GM19438 (cell line): ENCODE measurements at regions not wholly inside any gene's neighbourhood (a gene's known extent, or its start where the extent isn't known, plus 50 kb on each side); places are given as distances from the start of the nearest gene placed in this dataset.

Source experiments
- ATAC-seq: cut with Tn5 transposase; IDR thresholded peaks from one replicate; pipeline ENCODE4 v1.9.1; 2021; ENCODE audit warnings: low read depth; ENCODE audit not compliant: unreplicated experiment

DNA sequence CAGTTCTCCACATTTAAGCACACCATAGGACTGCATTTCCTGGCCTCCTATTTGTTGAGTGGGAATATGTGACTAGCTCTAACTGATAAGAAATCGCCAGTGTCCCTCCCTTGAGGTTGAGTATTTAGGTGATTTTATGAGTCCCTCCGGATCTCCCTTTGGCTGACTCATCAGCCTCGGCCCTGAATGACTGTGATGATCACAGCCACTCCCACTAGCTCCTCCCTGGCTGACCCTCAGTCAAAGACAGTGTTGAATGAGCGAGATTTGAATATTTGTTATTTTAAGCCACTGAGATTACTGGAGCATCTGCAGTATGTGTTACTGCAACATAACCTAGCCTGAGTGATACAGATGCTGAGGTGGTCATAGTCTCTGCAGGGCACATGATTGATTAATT, 515.3 kb downstream of the EPHB1 start:
- ATAC-seq = no peak

GRCh38 chr3:135311699-135312098, 516.6 kb downstream of the EPHB1 start:
- no peak for ATAC-seq

GRCh38 chr3:135314237-135314636, 519.2 kb downstream of the EPHB1 start:
- ATAC-seq = no peak

DNA sequence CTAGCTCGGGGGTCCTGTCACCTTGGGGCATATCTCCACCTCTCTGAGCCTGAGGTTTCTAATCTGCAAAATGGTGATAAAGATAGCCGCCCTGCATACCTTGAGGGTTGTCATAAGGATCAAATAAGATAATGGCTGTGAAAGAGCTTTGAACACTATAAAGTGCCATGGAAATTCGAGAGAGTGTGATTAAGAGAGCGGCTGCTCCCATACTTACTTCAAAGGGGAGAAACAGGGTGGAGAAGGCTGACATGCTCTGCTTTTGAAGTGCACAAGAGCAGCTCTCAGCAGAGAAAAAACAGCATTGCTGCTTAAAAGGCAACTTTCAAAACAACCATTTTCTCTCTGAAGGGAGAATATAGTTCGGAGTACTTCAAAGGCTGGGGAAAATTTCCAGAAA, 529.2 kb downstream of the EPHB1 start:
- ATAC-seq = no peak

GRCh38 chr3:135325096-135325495, 530.0 kb downstream of the EPHB1 start:
- ATAC-seq = no peak

DNA sequence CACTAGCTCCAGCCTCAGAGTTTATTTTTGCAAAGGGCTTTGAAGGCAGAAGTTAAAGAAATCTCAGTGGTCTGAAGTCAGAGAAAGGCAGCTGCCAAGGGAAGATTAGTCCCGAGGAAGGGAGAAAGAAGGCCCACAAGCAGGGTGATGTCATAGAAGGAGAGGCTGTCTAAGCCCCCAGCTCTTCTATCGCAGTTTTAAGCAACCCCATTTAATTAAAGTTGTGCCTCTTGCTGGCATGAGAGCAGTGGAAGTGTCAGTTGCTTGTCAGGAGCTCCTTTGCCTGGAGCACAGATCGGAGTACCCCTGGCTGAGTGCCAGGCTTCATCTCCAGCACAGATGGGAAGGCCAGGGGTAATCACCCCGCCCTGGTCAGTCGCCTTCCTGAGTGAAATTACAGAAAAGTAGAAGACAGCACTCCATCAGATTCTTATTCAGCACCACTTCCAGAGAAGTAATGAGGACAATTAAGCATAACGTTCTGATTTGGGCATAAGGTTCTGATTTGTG, 530.7 kb downstream of the EPHB1 start:
- ATAC-seq = no peak

DNA sequence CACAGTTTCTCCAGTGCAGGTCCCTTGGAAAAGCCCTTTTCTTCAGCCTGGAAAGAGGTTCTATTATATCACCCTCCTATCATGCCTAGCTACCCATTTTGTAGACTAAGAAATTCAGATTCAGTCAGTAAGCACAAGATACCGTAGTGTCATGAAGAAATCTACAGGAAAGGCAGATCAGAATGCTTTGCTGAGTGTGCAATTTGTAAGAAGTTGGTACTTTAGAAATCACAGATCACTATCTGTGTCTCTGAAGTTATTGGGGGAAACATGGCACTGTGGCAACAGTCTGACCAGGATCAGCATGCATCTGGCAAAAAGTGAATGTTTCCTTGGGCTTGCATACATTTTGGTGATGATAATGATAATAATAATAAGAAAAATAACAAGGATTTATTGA, 531.8 kb downstream of the EPHB1 start:
- no peak for ATAC-seq

DNA sequence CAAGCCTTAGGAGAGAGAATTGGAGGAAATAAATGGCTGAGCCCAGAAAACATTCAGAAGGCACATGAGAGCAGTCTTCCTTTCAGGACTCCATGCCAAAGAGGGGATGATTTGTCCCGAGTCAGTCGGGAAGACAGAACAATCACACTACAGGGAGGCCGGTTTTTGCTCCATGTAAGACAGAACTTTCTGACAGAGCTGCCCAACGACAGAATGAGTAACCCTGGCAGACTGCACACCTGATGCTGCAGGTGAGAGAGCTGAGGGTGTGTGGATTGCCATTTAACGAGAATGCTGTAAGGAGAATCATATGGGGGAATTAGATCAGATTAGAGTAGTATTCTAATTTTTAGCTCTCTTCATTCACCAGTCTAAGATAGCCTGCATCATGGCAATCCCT, 533.0 kb downstream of the EPHB1 start:
- no peak for ATAC-seq

GRCh38 chr3:135329479-135329878, 534.4 kb downstream of the EPHB1 start:
- no peak for ATAC-seq

DNA sequence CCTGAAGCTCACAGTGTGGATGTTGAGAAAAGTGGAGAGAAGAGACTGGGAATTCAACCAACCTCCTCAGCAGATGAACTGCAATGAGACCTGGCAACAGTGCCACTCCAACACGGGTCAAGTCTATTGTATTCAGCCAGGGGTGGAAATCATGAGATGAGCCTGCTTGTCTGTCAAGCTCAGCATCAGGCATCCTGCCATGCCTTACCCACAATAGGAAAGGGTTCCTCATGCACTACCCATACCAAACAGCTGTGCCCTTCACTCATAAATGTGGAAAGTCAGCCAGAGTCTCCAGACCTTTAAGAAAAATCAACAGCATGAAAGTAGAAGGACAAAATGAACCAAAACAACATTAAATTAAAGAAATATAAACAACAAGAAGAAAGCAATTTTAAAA, 542.1 kb downstream of the EPHB1 start:
- no peak for ATAC-seq

- no peak for ATAC-seq
Measured at GRCh38 chr3:135348690-135349089, 553.6 kb downstream of the EPHB1 start.

- ATAC-seq = no peak
Measured at GRCh38 chr3:135349254-135349948, 554.3 kb downstream of the EPHB1 start.

DNA sequence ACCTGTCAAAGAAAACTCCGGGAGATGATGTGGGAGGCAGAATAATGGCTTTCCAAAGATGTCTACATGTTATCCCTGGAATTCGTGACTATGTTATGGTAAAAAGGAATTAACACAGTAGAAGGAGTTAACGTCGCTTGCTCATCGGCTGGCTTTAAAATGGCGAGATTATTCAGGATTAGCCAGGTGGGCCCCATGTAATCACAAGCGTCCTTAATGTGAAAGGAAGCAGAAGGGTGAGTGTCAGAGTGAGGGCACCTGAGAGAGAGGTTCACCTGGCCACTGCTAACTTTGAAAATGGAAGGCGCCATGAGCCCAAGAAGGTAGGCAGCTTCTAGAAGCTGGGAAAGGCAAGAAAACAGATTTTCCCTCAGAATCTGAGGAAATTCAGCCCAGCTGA, 557.2 kb downstream of the EPHB1 start:
- no peak for ATAC-seq

DNA sequence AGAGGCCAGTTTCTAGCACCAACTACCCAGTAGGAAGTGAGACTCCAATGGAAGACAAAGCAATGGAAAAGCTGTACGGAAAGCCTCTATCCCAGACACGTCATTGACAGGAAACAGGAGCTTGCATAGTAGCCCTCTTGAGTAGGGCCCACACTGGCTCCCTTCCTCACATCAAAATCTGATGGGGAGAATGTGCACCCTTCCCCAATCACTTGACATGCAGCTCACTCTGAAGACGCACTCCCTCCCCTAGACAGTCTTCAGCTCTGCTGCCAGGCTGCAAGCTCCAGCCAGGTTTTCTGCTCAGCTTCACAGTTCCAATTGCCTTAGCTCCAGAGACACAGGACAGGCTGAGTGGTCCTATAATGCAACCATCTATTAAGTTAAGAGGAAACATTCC, 567.8 kb downstream of the EPHB1 start:
- no peak for ATAC-seq

- ATAC-seq = no peak
Measured at GRCh38 chr3:135364676-135365075, 569.6 kb downstream of the EPHB1 start.

DNA sequence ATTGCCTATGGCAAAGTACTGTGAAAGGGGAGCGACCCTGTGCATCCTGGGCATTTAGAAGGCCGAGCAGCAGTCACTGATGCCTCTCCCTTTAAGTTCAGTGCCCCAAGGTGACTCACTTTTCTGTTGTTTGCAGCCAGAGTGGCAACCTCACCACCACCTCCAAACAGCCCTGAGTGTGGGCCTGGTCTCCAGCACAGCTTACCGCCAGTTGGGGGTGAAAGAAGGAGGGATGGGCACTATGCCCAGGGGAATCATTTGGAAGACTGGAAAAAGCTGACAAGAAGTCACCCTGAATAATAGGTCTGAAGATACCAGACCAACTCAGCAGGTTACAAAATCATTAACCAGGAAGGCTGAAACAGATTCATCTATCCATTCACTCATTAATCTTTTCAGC, 571.8 kb downstream of the EPHB1 start:
- no peak for ATAC-seq

- no peak for ATAC-seq
Measured at GRCh38 chr3:135368316-135368715, 573.3 kb downstream of the EPHB1 start.

DNA sequence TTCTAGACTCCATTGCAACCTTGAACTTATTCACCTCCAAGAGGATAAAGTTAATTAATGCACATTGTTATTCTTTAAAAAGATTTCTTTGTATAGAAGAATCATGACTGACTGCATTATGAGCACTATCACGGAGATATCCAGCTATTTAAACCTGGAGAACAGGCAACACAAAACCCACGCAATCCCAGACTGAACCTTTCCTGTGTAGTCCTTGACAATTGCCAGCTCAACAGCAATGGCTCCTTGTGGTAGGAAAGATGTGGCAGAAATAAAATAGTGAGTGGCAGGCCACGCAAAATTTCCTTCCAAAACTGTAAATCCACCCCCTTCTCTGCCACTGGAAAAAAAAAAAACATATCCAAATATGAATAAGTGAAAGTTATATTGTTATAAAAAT, 573.7 kb downstream of the EPHB1 start:
- no peak for ATAC-seq

DNA sequence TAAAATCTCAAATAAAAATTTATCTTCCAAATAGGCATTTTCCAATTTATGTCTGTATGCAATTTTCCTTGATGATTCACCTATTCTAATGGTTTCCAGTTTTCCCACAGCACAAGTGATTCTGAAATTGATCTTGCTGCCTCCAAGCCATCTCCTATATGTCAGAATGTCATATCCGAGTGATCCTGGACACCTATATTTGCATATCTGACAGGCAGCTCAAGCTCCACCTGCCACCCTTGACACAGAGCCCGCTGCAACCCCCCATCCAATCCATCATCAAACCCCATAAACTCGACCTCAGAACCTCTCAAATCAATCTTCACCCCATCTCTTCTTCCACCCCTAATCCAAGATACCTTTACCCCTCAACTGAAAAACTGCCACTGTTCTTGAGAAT, 579.5 kb downstream of the EPHB1 start:
- ATAC-seq = no peak

DNA sequence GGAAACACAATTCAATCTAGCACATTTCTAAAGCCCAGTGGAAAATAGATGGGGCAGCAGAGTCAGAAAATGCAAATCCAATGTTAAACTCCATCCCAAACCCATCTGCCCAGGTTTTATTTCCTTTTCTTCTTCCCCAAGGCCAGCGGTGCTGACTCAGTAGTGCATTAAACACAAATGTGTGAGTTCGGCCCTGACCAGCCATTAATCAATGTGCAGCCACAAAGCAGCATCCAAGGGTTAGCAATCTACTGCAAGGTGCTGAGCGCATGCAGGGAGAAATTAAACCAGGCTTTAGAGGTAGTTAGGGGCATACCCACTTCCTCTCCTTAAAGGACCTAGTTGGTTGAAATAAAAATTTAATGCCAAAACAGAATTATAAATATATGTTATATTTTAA, 583.3 kb upstream of the PPP2R3A start:
- ATAC-seq = no peak

DNA sequence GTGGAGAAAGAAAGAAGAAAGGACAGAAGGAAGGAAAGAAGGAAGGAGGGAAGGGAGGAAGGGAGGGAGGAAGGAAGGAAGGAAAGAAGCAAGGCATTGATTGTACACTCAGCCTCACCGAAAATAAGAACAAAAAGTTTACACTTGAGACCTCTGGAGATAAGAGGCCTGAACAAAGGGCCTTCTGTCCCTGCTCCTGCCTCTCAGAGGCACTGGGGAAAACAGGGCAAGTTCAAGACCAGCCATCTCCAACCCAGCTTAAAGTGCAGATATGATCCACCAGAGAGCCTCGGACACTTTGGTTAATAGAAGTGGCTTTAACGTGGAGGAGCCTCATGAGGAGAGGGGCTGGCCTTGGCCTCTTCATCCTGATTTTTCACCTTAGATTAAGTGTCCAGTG, 582.9 kb upstream of the PPP2R3A start:
- no peak for ATAC-seq

DNA sequence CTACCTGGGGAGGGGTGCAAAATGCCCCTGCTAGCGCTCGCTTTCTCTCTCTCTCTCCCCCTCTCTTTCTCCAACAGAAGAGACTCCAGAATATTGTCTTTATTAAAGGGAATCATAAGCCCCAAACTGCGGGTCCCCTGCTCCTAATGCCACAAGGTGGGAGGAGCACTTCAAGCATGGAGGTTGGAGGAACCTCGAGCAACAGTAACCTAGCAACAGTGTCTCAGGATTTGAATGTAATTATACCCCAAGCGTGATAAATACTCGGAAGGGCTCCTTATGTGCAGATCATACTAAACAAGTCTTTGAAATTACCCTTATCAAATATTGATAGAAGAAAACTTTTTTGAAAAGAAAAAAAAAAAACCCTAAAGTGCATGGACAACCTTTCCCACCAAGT, 582.2 kb upstream of the PPP2R3A start:
- ATAC-seq = no peak

GRCh38 chr3:135392151-135392550, 573.4 kb upstream of the PPP2R3A start:
- no peak for ATAC-seq
